ENCODE measurements at regions not wholly inside any gene's neighbourhood (a gene's known extent, or its start where the extent isn't known, plus 50 kb on each side); places are given as distances from the start of the nearest gene placed in this dataset.

- Histone ChIP-seq H3K4me3 (no peak overlapping the region), H3K27ac (no peak overlapping the region), H3K27me3 (no peaks in the 10 kb centered on the region), H3K36me3 (no peaks in the 10 kb centered on the region), H3K4me1 (ENCODE audit: low read depth) (peaks cover 2% of the 10 kb centered on the region), H3K9me3 (ENCODE audit: low read depth) (no peaks in the 10 kb centered on the region)
- no peak for DNase-seq (ENCODE audit: low read depth in 1 of 2, low spot score in 1 of 2)
- TF ChIP-seq CTCF (IDR thresholded peaks at IDR 0.05; ENCODE audit: low read depth, low read length), result no peak
Observed at GRCh38 chr5:84573017-84573712, 188.5 kb upstream of the EDIL3 start.

GRCh38 chr5:84569307-84569706, 184.6 kb upstream of the EDIL3 start:
- Histone ChIP-seq H3K36me3 (no peaks in the 10 kb centered on the region), H3K4me3 (no peak overlapping the region), H3K4me1 (ENCODE audit: low read depth) (peaks cover 4% of the 10 kb centered on the region), H3K9me3 (ENCODE audit: low read depth) (no peaks in the 10 kb centered on the region), H3K27me3 (no peaks in the 10 kb centered on the region), H3K27ac (no peak overlapping the region)
- TF ChIP-seq CTCF (IDR thresholded peaks at IDR 0.05; ENCODE audit: low read depth, low read length), result no peak
- DNase-seq (ENCODE audit: low read depth in 1 of 2, low spot score in 1 of 2), result no peak

- peaks cover 4% of the 10 kb centered on the region for H3K4me1 ChIP-seq (ENCODE audit: low read depth)
- H3K9me3 ChIP-seq (ENCODE audit: low read depth), result no peaks in the 10 kb centered on the region
- no peaks in the 10 kb centered on the region for H3K27me3 ChIP-seq
- TF ChIP-seq CTCF (IDR thresholded peaks at IDR 0.05; ENCODE audit: low read depth, low read length), result no peak
- H3K27ac ChIP-seq, result no peak overlapping the region
- no peaks in the 10 kb centered on the region for H3K36me3 ChIP-seq
- DNase-seq (ENCODE audit: low read depth in 1 of 2, low spot score in 1 of 2), result no peak
- no peak overlapping the region for H3K4me3 ChIP-seq
Observed at GRCh38 chr5:84568171-84568570, 183.5 kb upstream of the EDIL3 start.

- no peak for DNase-seq (ENCODE audit: low read depth in 1 of 2, low spot score in 1 of 2)
- H3K27ac ChIP-seq, result no peak overlapping the region
- no peaks in the 10 kb centered on the region for H3K36me3 ChIP-seq
- H3K4me3 ChIP-seq, result no peak overlapping the region
- H3K27me3 ChIP-seq, result no peaks in the 10 kb centered on the region
- H3K9me3 ChIP-seq (ENCODE audit: low read depth), result no peaks in the 10 kb centered on the region
- peaks cover 4% of the 10 kb centered on the region for H3K4me1 ChIP-seq (ENCODE audit: low read depth)
- TF ChIP-seq CTCF (IDR thresholded peaks at IDR 0.05; ENCODE audit: low read depth, low read length), result no peak
Observed at GRCh38 chr5:84565866-84566265, 181.2 kb upstream of the EDIL3 start.

- H3K27ac ChIP-seq, result no peak overlapping the region
- peak in 1 of 2 donors; percentile 1 for DNase-seq (ENCODE audit: low read depth in 1 of 2, low spot score in 1 of 2)
- no peak for TF ChIP-seq CTCF (IDR thresholded peaks at IDR 0.05; ENCODE audit: low read depth, low read length)
Observed at GRCh38 chr5:84564321-84565075, 179.8 kb upstream of the EDIL3 start.

More at GRCh38 chr5:84564321-84565075, 179.8 kb upstream of the EDIL3 start:
- Histone ChIP-seq H3K27me3 (no peaks in the 10 kb centered on the region), H3K4me3 (no peak overlapping the region), H3K9me3 (ENCODE audit: low read depth) (no peaks in the 10 kb centered on the region), H3K4me1 (ENCODE audit: low read depth) (peaks cover 11% of the 10 kb centered on the region), H3K36me3 (no peaks in the 10 kb centered on the region)

Measured in cardiac muscle cell (in vitro differentiated cells and primary cell).